ENCODE measurements at regions not wholly inside any gene's neighbourhood (a gene's known extent, or its start where the extent isn't known, plus 50 kb on each side); places are given as distances from the start of the nearest gene placed in this dataset.
"Not testable (repeated sequence)": the region's sequence is repeated elsewhere in the genome, so short reads cannot be mapped to it uniquely, and the experiment has no call there.

DNA sequence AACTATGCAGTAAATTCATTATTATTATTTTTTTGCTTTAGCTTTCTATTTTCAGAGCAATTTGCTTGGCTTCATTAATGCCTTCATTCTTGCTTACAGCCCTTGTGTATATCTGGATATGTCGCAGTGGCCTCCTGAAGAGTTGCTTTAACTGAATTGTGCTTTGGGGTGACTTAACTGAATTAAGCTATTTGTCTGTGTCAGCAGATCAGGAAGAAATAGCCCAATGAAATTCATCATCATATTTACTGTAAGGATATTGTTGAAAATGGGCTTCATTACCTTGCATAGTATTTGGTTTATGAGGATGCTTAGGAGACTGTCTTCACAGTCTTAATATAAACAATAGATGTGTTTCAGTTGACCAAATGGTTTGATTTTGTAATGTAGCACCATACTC lies 59.7 kb upstream of the PIP4K2A start:
- no peaks in the 10 kb centered on the region for H3K36me3 ChIP-seq (ENCODE audit: insufficient read depth, low read length)
- H3K9me2 ChIP-seq (ENCODE audit: insufficient read depth, low read length), result no peaks in the 10 kb centered on the region
- no peak for TF ChIP-seq POLR2AphosphoS5 (IDR thresholded peaks at IDR 0.05)
- H3K4me2 ChIP-seq (ENCODE audit: low read length), result no peak overlapping the region
- no peaks in the 10 kb centered on the region for H3K79me2 ChIP-seq (replicated peaks; ENCODE audit: insufficient read depth, low read length)
- no peaks in the 10 kb centered on the region for H3K9me3 ChIP-seq (ENCODE audit: low read length)
- H3K9ac ChIP-seq (ENCODE audit: low read length), result no peak overlapping the region
- no peak overlapping the region for H3K4me3 ChIP-seq (ENCODE audit: low read length)
- no peak overlapping the region for H3K27ac ChIP-seq (ENCODE audit: low read length)
- H2AFZ ChIP-seq (ENCODE audit: low read depth, low read length), result no peak overlapping the region
- no peaks in the 10 kb centered on the region for H4K20me1 ChIP-seq (ENCODE audit: insufficient read depth)
- H3K27me3 ChIP-seq (ENCODE audit: insufficient read depth, low read depth, low read length), result no peaks in the 10 kb centered on the region
- H3F3A ChIP-seq (ENCODE audit: insufficient read depth, low read length, poor library complexity, severe bottlenecking), result no peaks in the 10 kb centered on the region

- not testable (repeated sequence) for H3K27me3 ChIP-seq (ENCODE audit: insufficient read depth, low read depth, low read length); H3K4me2 ChIP-seq (ENCODE audit: low read length); H3K9ac ChIP-seq (ENCODE audit: low read length); H3F3A ChIP-seq (ENCODE audit: insufficient read depth, low read length, poor library complexity, severe bottlenecking); H2AFZ ChIP-seq (ENCODE audit: low read depth, low read length); H3K4me3 ChIP-seq (ENCODE audit: low read length); H3K27ac ChIP-seq (ENCODE audit: low read length); H3K36me3 ChIP-seq (ENCODE audit: insufficient read depth, low read length); H3K79me2 ChIP-seq (replicated peaks; ENCODE audit: insufficient read depth, low read length); H3K9me2 ChIP-seq (ENCODE audit: insufficient read depth, low read length); H4K20me1 ChIP-seq (ENCODE audit: insufficient read depth); H3K9me3 ChIP-seq (ENCODE audit: low read length)
Observed at GRCh38 chr10:22771631-22772030, 57.3 kb upstream of the PIP4K2A start.

GRCh38 chr10:22770270-22770669 lies 55.9 kb upstream of the PIP4K2A start:
- TF ChIP-seq EZH2 (IDR thresholded peaks at IDR 0.05; ENCODE audit: borderline replicate concordance, insufficient read depth, low read length, poor library complexity, severe bottlenecking), result no peak
- no peak for TF ChIP-seq MXI1 (conservative IDR thresholded peaks at IDR 0.05; ENCODE audit: poor library complexity, severe bottlenecking)
- TF ChIP-seq REST (IDR thresholded peaks at IDR 0.05; ENCODE audit: borderline replicate concordance), result no peak
- TF ChIP-seq, protein P1, sequence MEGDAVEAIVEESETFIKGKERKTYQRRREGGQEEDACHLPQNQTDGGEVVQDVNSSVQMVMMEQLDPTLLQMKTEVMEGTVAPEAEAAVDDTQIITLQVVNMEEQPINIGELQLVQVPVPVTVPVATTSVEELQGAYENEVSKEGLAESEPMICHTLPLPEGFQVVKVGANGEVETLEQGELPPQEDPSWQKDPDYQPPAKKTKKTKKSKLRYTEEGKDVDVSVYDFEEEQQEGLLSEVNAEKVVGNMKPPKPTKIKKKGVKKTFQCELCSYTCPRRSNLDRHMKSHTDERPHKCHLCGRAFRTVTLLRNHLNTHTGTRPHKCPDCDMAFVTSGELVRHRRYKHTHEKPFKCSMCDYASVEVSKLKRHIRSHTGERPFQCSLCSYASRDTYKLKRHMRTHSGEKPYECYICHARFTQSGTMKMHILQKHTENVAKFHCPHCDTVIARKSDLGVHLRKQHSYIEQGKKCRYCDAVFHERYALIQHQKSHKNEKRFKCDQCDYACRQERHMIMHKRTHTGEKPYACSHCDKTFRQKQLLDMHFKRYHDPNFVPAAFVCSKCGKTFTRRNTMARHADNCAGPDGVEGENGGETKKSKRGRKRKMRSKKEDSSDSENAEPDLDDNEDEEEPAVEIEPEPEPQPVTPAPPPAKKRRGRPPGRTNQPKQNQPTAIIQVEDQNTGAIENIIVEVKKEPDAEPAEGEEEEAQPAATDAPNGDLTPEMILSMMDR (IDR thresholded peaks at IDR 0.05; ENCODE audit: poor library complexity, severe bottlenecking), result no peak
- TF ChIP-seq TAF1 (IDR thresholded peaks at IDR 0.05; ENCODE audit: low read depth), result no peak
- no peak for TF ChIP-seq RAD21 (conservative IDR thresholded peaks at IDR 0.05)
- no peak for TF ChIP-seq POLR2AphosphoS5 (IDR thresholded peaks at IDR 0.05)
- TF ChIP-seq EP300 (conservative IDR thresholded peaks at IDR 0.05; ENCODE audit: poor library complexity, severe bottlenecking), result no peak
- TF ChIP-seq SMC3 (conservative IDR thresholded peaks at IDR 0.05; ENCODE audit: poor library complexity), result no peak
- Histone ChIP-seq H2AFZ (ENCODE audit: low read depth, low read length) (no peak overlapping the region), H3K4me3 (ENCODE audit: low read length) (no peak overlapping the region), H3K9ac (ENCODE audit: low read length) (no peak overlapping the region), H3K27me3 (ENCODE audit: insufficient read depth, low read depth, low read length) (no peaks in the 10 kb centered on the region), H3F3A (ENCODE audit: insufficient read depth, low read length, poor library complexity, severe bottlenecking) (no peaks in the 10 kb centered on the region), H3K9me3 (ENCODE audit: low read length) (no peaks in the 10 kb centered on the region), H3K4me2 (ENCODE audit: low read length) (no peak overlapping the region), H3K79me2 (replicated peaks; ENCODE audit: insufficient read depth, low read length) (no peaks in the 10 kb centered on the region), H3K36me3 (ENCODE audit: insufficient read depth, low read length) (no peaks in the 10 kb centered on the region), H4K20me1 (ENCODE audit: insufficient read depth) (no peaks in the 10 kb centered on the region), H3K27ac (ENCODE audit: low read length) (no peak overlapping the region), H3K9me2 (ENCODE audit: insufficient read depth, low read length) (no peaks in the 10 kb centered on the region)
